Transverse colon (tissue), 4 donors: ENCODE measurements at regions not wholly inside any gene's neighbourhood (a gene's known extent, or its start where the extent isn't known, plus 50 kb on each side); places are given as distances from the start of the nearest gene placed in this dataset.

Experiments
- DNase-seq: peaks from one replicate; pipeline ENCODE4 v3.0.0-alpha.2; 2019
- H3K27ac ChIP-seq, 4 donors: fragments of 200-600 bp; sonication (generic); 2 replicates each; pipeline ENCODE4 v1.5.1; 2016 to 2018; ENCODE audit warnings: inconsistent platforms in 4 of 4
- H3K27me3 ChIP-seq: fragments of 200-600 bp; sonication (generic); 2 replicates; pipeline ENCODE4 v1.5.1; 2017; ENCODE audit warnings: inconsistent platforms
- H3K36me3 ChIP-seq, 4 donors: fragments of 200-600 bp; sonication (generic); 2 replicates each; pipeline ENCODE4 v1.5.1; 2017 to 2019; ENCODE audit warnings: inconsistent platforms in 4 of 4
- H3K4me1 ChIP-seq, 4 donors: fragments of 200-600 bp; sonication (generic); 2 replicates each; pipeline ENCODE4 v1.5.1; 2017 to 2020; ENCODE audit warnings: inconsistent platforms in 4 of 4
- H3K4me3 ChIP-seq, 4 donors: fragments of 200-600 bp; sonication (generic); 1 replicate in 1 of 4; 2 replicates in 3 of 4; pipeline versions ENCODE4 v1.5.1 to v1.6.1; 2017 to 2019; ENCODE audit warnings: inconsistent platforms in 4 of 4
- H3K9me3 ChIP-seq, 2 donors: fragments of 200-600 bp; sonication (generic); 2 replicates each; pipeline ENCODE4 v1.5.1; 2017 to 2019; ENCODE audit warnings: inconsistent platforms in 2 of 2
- CTCF ChIP-seq, 5 experiments: fragments of 200-600 bp in 3 of 5; fragments of 450-650 bp in 2 of 5; sonication (generic) in 3 of 5; IDR thresholded peaks; 1 replicate in 2 of 5; 2 replicates in 3 of 5; pipeline ENCODE4 v1.5.1; 2016 to 2017; ENCODE audit warnings: antibody characterized with exemption in 5 of 5, inconsistent platforms in 3 of 5, mild to moderate bottlenecking in 2 of 5, moderate library complexity in 1 of 5
- EP300 ChIP-seq: sonication (generic); formaldehyde crosslinking; IDR thresholded peaks from one replicate; pipeline ENCODE4 v1.6.1; 2017; ENCODE audit warnings: antibody characterized with exemption, low read depth
- POLR2A ChIP-seq: fragments of 450-650 bp; IDR thresholded peaks from one replicate; pipeline ENCODE4 v1.6.1; 2016; ENCODE audit warnings: antibody characterized with exemption, mild to moderate bottlenecking, moderate library complexity
- POLR2AphosphoS5 ChIP-seq, 3 donors: sonication (generic); formaldehyde crosslinking; IDR thresholded peaks; one replicate each; pipeline ENCODE4 v1.6.1; 2016; ENCODE audit warnings: antibody characterized with exemption in 3 of 3
- WGBS, 2 donors: methylation state at CpG; one replicate each; pipeline ENCODE4 v1.1.5; 2018; ENCODE audit warnings: low coverage in 1 of 2; 5-methylcytosine and 5-hydroxymethylcytosine counted together
- in situ Hi-C, 4 donors: fragments of 200-750 bp; cut with MboI; loops; one replicate each; pipeline versions ENCODE4 v1.15.0 to v1.15.1; 2017; ENCODE audit warnings: low sequenced_read_pairs in 3 of 4, low pct_ligation_motif_present in 1 of 4, low pct_unique_long_range_greater_than_20kb in 1 of 4
- intact Hi-C: fragments of 100-400 bp; cut with DNase I; formaldehyde crosslinking; loops from one replicate; pipeline ENCODE4 v1.15.1; 2023; ENCODE audit warnings: low total_unique reads

GRCh38 chr11:70894566-70895365 is 357.6 kb downstream of the SHANK2 start:
- DNase-seq, result no peak
- no peaks in the 10 kb centered on the region for H3K4me1 ChIP-seq
- no peaks in the 10 kb centered on the region for H3K36me3 ChIP-seq
- H3K4me3 ChIP-seq, result no peak overlapping the region
- H3K27me3 ChIP-seq, result no peaks in the 10 kb centered on the region
- intact Hi-C loops, result no loop called here
- H3K9me3 ChIP-seq, result peaks cover 3 to 9% of the 10 kb centered on the region in 2 donors
- in situ Hi-C loops, result no loop called here
- 88% methylated on average over 18 of the region's 20 CpGs; no CpG with 5 or more reads in 1 of the 2 donors for WGBS, 2 donors
- H3K27ac ChIP-seq, result no peak overlapping the region
- TF ChIP-seq EP300, result no peak
- TF ChIP-seq POLR2AphosphoS5 (IDR thresholded peaks at IDR 0.05), result no peak

- in situ Hi-C loops, result no loop called here
- Histone ChIP-seq H3K27me3 (no peaks in the 10 kb centered on the region), H3K4me1 (no peaks in the 10 kb centered on the region), H3K27ac (no peak overlapping the region), H3K36me3 (no peaks in the 10 kb centered on the region), H3K9me3 (peaks cover 3 to 9% of the 10 kb centered on the region in 2 donors), H3K4me3 (no peak overlapping the region)
- 93 to 100% methylated on average over 1 to 11 of the region's 11 CpGs for whole genome bisulfite sequencing, 2 donors
- TF ChIP-seq CTCF (IDR thresholded peaks at IDR 0.05) (no peak), EP300 (no peak)
- intact Hi-C loops, result no loop called here
- DNase-seq, result no peak
Measured at GRCh38 chr11:70895366-70895670, 357.1 kb downstream of the SHANK2 start.

GRCh38 chr11:70897429-70897828 is 354.9 kb downstream of the SHANK2 start:
- WGBS, 2 donors, result 97 to 100% methylated on average over 1 of the region's 1 CpG
- TF ChIP-seq CTCF (IDR thresholded peaks at IDR 0.05) (no peak), EP300 (no peak)

GRCh38 chr11:70899616-70900015 is 352.8 kb downstream of the SHANK2 start:
- H3K9me3 ChIP-seq, result peaks cover 3 to 9% of the 10 kb centered on the region in 2 donors
- no peaks in the 10 kb centered on the region for H3K27me3 ChIP-seq
- WGBS, 2 donors, result 87% methylated on average over 6 of the region's 6 CpGs; no CpG with 5 or more reads in 1 of the 2 donors
- H3K4me1 ChIP-seq, result peaks cover 0 to 8% (median 0%) of the 10 kb centered on the region in 4 donors
- H3K36me3 ChIP-seq, result no peaks in the 10 kb centered on the region
- H3K4me3 ChIP-seq, result no peak overlapping the region
- in situ Hi-C loops (no loop called here), intact Hi-C loops (no loop called here)
- no peak for DNase-seq
- TF ChIP-seq POLR2A (no peak), CTCF (IDR thresholded peaks at IDR 0.05) (no peak), EP300 (no peak), POLR2AphosphoS5 (IDR thresholded peaks at IDR 0.05) (no peak)
- H3K27ac ChIP-seq, result no peak overlapping the region

More at GRCh38 chr11:70897429-70897828, 354.9 kb downstream of the SHANK2 start:
- in situ Hi-C loops, result no loop called here
- Histone ChIP-seq H3K27me3 (no peaks in the 10 kb centered on the region), H3K36me3 (no peaks in the 10 kb centered on the region), H3K27ac (no peak overlapping the region), H3K4me3 (no peak overlapping the region), H3K9me3 (peaks cover 3 to 9% of the 10 kb centered on the region in 2 donors), H3K4me1 (peaks cover 0 to 6% (median 0%) of the 10 kb centered on the region in 4 donors)
- intact Hi-C loops, result no loop called here
- DNase-seq, result no peak

GRCh38 chr11:70900540-70900939 is 351.8 kb downstream of the SHANK2 start:
- H3K27me3 ChIP-seq, result no peaks in the 10 kb centered on the region
- peaks cover 3 to 9% of the 10 kb centered on the region in 2 donors for H3K9me3 ChIP-seq
- 40 to 58% methylated on average over 2 to 4 of the region's 4 CpGs for WGBS, 2 donors
- H3K36me3 ChIP-seq, result no peaks in the 10 kb centered on the region
- no peak overlapping the region for H3K4me3 ChIP-seq
- in situ Hi-C loops (no loop called here), intact Hi-C loops (no loop called here)
- peaks cover 0 to 8% (median 0%) of the 10 kb centered on the region in 4 donors for H3K4me1 ChIP-seq
- H3K27ac ChIP-seq, result peak overlapping the region in 1 of 4 donors; percentile 41
- no peak for TF ChIP-seq EP300
- no peak for TF ChIP-seq POLR2A
- TF ChIP-seq POLR2AphosphoS5 (IDR thresholded peaks at IDR 0.05), result no peak
- no peak for TF ChIP-seq CTCF (IDR thresholded peaks at IDR 0.05)
- no peak for DNase-seq
